ENCODE measurements at regions not wholly inside any gene's neighbourhood (a gene's known extent, or its start where the extent isn't known, plus 50 kb on each side); places are given as distances from the start of the nearest gene placed in this dataset.

- no peak for DNase-seq (ENCODE audit: low read depth in 4 of 4, low spot score in 3 of 4)
Measured at GRCh38 chr16:65789161-65789945, 577.1 kb upstream of the CDH5 start.

- no peak for DNase-seq (ENCODE audit: low read depth in 4 of 4, low spot score in 3 of 4)
Measured at GRCh38 chr16:65788434-65789140, 577.9 kb upstream of the CDH5 start.

- no peak for DNase-seq (ENCODE audit: low read depth in 4 of 4, low spot score in 3 of 4)
Measured at GRCh38 chr16:65787921-65788320, 578.6 kb upstream of the CDH5 start.

GRCh38 chr16:65786916-65787315, 579.6 kb upstream of the CDH5 start:
- no peak for DNase-seq (ENCODE audit: low read depth in 4 of 4, low spot score in 3 of 4)

GRCh38 chr16:65783709-65784474, 582.6 kb upstream of the CDH5 start:
- DNase-seq (ENCODE audit: low read depth in 4 of 4, low spot score in 3 of 4) = no peak

- no peak for DNase-seq (ENCODE audit: low read depth in 4 of 4, low spot score in 3 of 4)
Measured at GRCh38 chr16:65782611-65783600, 583.6 kb upstream of the CDH5 start.

GRCh38 chr16:65781855-65782254, 584.6 kb upstream of the CDH5 start:
- no peak for DNase-seq (ENCODE audit: low read depth in 4 of 4, low spot score in 3 of 4)

GRCh38 chr16:65781363-65781762, 585.1 kb upstream of the CDH5 start:
- no peak for DNase-seq (ENCODE audit: low read depth in 4 of 4, low spot score in 3 of 4)

- DNase-seq (ENCODE audit: low read depth in 4 of 4, low spot score in 3 of 4) = no peak
Measured at GRCh38 chr16:65779201-65779600, 587.3 kb upstream of the CDH5 start.

- DNase-seq (ENCODE audit: low read depth in 4 of 4, low spot score in 3 of 4) = no peak
Measured at GRCh38 chr16:65776639-65777183, 589.8 kb upstream of the CDH5 start.

GRCh38 chr16:65775829-65776228, 590.7 kb upstream of the CDH5 start:
- no peak for DNase-seq (ENCODE audit: low read depth in 4 of 4, low spot score in 3 of 4)

GRCh38 chr16:65774350-65774749, 592.1 kb upstream of the CDH5 start:
- DNase-seq (ENCODE audit: low read depth in 4 of 4, low spot score in 3 of 4) = no peak

GRCh38 chr16:65773301-65773874, 593.1 kb upstream of the CDH5 start:
- peak in 1 of 4 donors; percentile 44 for DNase-seq (ENCODE audit: low read depth in 4 of 4, low spot score in 3 of 4)

- DNase-seq (ENCODE audit: low read depth in 4 of 4, low spot score in 3 of 4) = no peak
Measured at GRCh38 chr16:65772134-65772732, 594.3 kb upstream of the CDH5 start.

GRCh38 chr16:65771707-65772106, 594.8 kb upstream of the CDH5 start:
- no peak for DNase-seq (ENCODE audit: low read depth in 4 of 4, low spot score in 3 of 4)

GRCh38 chr16:65770752-65771151, 595.7 kb upstream of the CDH5 start:
- no peak for DNase-seq (ENCODE audit: low read depth in 4 of 4, low spot score in 3 of 4)

- DNase-seq (ENCODE audit: low read depth in 4 of 4, low spot score in 3 of 4) = no peak
Measured at GRCh38 chr16:65769776-65770438, 596.6 kb upstream of the CDH5 start.

GRCh38 chr16:65769055-65769465, 597.4 kb upstream of the CDH5 start:
- no peak for DNase-seq (ENCODE audit: low read depth in 4 of 4, low spot score in 3 of 4)

- DNase-seq (ENCODE audit: low read depth in 4 of 4, low spot score in 3 of 4) = no peak
Measured at GRCh38 chr16:65767125-65767524, 599.4 kb upstream of the CDH5 start.
